RCC 7860 (cell line): ENCODE measurements at regions not wholly inside any gene's neighbourhood (a gene's known extent, or its start where the extent isn't known, plus 50 kb on each side); places are given as distances from the start of the nearest gene placed in this dataset.
A peak's percentile ranks its signal among the peaks of the same experiment; 100 is the strongest.

Experiments used
- DNase-seq: peaks from one replicate; pipeline ENCODE4 v3.0.0-alpha.2; 2015; ENCODE audit warnings: low spot score
- FAIRE-seq: peaks from 2 replicates; lab custom pipeline; 2012; peaks lifted over from hg19 to GRCh38; lab: Jason Lieb, UNC

DNA sequence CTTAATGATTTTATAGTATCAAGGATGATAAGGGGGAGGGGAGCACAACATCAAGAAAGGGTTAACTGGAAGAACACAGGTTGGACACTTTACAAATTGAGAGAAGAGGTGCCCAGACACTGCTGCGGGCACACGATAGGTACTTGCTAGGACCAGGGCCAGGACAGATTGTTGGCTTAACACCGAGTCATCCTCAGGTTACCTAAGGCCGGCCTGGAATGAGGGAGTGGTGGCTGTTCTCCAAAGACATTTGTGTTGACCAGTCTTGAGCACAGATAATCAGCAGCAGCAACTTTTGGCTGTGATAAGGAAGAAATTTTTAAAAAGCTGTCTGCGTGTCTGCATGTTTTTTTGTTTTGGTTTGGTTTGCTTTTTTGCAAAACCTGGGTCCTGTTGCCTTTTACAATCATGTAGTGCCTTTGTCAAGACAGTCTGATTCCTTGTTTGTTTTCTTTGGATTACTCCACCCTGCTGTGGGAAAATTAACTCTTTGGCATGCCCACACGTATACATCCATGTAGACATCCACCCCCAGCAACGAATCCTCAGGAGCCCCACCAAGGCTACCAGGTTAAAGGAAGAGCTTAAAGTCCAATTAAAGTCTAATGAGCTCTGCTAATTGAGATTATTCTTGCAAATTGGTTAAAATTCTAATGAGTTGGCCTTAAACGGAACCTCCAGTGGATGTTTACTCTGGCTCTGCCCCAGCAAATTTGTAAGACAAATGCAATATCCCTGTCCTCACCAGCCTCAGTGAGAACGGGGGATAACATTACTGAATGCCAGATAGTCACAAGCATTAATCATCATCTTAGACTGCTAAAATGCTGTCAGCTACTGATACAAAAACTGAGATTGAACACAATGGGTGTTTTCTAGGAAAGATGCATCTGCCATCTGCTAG is 382.3 kb downstream of the ACTL7B start:
- peak; percentile 22 for FAIRE-seq
- no peak for DNase-seq

DNA sequence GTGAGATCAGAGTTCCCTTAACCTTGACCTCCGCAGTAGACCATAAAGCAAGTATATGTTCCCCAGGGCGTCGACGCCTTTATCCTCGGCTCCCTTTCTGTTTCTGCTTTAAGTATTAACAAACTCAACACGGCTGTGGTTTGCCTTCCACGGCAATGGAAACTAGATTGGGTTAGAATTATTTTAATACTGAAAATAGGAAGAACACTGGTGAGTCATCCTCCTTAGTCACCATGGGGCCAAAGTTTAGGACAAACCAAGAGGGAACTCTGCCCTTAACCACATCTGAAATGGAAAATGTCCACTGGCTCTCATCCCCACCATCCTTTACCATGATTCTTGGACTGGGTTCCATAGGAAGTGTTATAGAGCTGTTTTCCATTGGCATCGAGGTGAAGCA is 386.1 kb downstream of the ACTL7B start:
- DNase-seq, result peak; percentile 23
- peak; percentile 85 for FAIRE-seq

DNA sequence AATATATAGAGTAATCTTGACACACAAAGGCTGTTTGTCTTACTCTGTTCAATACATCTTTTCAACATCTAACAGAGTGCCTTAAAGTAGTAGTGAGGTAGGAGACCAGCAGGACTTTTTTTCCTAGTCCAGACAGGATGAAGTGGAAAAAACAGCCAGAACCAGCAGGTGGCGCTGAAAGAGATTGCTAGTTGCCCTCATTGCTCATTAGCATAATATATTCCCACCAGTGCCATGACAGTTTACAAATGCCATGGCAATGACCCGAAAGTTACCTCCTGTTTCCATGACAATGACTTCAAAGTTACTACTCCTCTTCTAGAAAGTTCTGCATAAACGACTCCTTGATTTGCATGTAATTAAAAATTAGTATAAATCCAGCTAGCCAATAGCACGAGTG is 387.4 kb downstream of the ACTL7B start:
- FAIRE-seq, result no peak
- DNase-seq, result peak; percentile 18

DNA sequence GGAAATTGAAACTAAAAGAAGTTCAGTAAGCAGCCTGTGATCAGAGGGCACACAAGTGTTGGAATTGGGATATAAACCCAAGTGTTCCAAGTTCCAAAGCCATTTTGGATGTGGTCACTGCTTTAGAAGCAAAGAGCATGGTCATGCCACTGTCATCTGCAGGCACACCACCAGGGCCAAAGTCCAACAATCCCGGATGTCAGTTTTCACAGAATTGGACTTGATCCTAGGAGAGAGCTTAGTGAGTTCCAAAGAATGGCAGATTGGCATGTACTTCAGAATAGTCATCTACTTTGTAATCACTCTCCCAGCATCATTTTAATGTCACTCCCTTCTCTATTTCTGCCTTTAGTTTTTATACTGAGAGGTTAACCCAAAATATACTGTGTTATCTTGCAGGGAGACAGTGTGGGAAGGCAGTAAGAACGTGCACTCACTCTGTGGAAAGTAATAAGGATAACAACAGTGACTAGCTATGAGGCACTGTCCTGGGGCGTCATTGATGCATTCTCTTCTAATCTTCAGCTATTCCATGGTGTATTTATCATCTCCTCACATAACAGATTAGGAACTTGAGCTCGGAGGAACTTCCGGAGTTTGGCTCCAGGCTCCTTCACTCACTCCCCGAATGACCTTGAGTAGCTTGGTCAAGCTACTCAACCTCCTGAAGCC is 388.0 kb downstream of the ACTL7B start:
- FAIRE-seq (no peak), DNase-seq (peak; percentile 17)

DNA sequence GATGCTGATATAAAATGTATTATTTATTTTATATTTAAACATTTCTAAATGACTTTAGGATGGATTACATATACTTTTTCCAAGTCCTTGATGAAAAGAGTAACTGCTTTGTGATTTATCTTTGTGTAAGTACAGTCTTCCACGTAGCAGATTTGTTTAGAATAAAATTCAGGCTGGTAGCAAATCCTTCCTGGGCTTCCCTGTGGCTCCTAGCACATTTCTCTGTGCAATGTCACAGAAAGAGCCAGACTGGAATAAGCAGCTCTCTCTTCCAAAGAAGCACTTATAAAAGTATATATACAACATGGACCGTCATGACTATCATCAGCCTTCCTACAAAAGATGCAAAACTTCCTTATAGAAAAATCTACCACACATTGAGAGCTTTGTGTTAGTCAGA is 388.6 kb downstream of the ACTL7B start:
- FAIRE-seq (no peak), DNase-seq (no peak)

DNA sequence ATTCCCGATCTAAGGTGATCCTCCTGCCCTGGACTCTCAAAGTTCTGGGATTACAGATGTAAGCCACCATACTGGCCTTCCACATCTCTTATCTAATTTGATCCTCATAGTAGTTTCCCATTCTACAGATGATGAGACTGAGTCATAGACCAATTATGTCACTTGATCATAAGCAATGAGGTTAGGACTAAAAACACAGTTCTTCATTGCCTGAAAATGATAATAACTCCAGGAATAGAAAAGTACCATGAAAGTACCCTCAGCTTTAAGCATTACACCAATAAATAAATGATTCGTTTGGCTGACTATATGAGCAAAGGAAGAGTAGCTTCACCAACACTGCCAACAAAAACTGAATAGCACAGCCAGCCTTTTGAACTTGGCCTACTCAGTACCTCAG is 389.5 kb downstream of the ACTL7B start:
- DNase-seq (no peak), FAIRE-seq (no peak)

DNA sequence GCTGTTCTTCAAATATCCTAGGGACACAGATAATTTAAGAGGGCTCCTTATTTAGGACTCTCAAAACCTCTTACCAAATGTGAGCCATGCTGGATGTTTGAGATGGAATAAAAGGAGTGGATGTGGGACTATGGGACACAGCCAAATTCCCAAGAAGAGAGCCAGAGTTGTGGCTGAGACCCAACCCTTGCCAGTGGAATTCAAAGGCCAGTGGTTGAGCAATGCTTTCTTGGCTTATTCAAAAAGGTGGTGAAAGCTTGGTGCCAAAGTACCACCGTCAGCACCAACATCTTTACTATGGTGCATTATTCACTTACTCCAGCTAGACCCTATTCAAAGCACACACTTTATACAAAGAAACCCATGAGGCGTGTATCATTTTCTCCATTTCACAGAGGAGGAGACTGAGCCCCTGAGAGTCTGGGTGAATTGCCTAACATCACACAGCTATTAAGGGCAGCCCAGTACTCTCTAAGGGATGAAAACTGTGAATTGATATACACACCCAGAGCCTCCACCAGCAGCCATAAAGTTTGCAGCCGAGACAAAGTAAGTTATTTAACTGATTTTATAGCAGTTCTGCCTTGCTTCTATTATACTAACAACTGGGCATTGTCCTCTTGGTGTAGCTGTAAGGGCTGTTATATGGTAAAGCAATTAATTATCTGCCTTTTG is 391.7 kb downstream of the ACTL7B start:
- no peak for FAIRE-seq
- no peak for DNase-seq

DNA sequence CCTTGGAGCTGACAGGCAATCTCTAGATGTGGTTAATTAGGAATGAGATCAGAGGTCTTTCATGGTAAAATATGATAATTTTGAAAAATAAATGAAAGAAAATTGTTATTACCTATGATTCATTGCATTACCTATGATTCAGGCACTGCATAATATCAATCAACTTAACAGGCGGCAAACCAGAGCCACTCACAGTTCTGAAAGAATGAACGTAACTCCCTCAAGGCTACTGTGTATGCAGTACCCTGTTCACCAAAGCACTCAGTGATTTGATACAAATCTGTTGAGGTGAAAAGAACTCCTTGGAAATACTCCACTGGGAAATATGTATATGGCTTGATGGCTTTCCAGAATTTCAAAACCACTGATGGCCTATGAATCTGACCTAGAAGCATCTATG is 398.9 kb downstream of the ACTL7B start:
- DNase-seq (no peak), FAIRE-seq (no peak)

DNA sequence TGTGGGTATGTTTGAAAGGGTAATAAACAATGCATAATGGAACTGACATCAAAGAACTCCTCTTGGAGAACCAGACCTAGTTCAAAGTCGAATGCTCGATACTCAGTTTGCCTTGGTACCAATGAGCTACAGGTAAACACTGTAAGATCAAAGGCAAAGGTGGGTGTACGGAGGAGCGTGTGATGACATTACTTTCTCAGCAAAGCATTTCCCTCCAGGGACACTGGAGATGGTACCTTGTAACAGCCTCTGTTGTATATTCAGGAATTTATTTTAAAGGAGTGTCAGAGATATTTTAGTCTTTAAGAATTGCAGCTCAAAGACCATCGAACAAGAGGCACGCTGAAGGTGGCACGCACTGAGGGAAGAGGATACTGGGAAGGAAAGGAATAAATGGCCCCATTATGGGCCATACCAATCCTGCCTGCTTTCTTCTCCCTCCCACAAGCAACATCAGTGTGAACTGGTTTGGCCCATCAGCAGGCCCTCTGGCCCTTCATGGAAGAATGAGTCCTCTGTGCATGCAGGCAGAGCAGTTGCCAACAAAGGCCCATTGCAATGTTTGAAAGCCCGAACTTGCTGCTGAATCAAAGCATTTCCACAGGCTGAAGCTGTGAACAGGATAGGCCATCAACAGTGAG is 410.2 kb downstream of the ACTL7B start:
- no peak for FAIRE-seq
- no peak for DNase-seq

DNA sequence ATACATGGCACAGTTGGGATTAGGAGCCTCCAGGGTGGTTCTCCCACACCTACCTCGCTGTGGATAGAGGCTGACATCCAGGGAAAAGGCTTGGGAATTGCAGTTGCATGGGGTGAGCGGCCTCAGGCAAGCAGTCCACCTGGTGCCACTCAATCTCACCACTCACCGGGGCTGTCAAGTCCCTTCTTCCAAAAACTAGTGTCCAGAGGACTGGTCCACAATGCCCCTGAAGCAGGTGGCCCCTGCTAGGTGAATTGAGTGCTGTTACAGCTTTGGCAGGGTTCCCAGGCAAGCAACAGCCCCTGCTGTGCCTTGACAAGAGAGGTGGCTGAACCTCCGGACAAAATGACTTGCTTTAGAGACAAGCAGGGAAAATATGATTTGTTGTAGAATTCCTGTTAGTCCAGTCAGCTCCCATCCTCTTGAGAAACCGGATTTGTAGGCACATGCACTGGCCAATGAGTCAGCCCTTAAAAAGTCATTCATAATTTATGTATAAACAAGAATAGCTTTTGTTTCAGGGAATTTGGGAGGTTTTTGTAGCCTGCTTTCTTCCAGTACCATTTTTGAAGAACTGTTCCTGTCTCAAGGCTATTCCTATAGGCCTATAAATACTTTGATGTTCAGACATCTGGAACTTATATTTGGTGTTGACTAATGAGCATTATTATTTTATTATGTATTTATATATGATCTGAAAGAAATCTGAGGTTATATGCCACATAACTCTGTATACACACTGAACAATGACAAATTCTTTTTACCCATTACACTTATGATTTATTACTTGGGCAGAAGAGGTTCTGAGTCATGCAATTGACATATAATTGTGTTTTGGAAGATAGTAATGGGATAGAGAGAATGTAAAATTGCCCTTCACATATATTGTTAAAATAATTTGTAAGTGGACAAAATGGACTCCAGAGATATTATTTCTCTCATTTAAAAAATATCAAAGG is 411.1 kb downstream of the ACTL7B start:
- FAIRE-seq, result no peak
- peak; percentile 62 for DNase-seq

DNA sequence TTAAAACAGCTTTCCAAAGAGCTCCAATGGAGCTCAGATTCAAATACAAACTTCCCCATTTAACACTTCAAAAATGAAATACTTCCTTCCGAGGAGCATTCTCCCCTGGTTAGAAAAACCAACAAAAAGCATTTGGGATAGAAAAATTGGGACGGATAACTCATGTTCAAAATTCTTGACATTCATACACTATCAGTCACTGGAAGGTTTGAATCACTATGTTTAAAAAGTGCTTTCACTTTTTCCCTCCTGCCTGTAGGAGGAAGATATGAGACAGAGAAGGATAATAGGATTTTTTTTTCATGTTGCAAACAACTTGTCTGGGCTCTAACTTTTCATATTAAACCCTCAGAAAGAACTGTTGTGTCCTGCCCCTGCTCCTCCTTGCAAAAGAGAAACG is 412.0 kb downstream of the ACTL7B start:
- DNase-seq, result peak; percentile 56
- peak; percentile 44 for FAIRE-seq

DNA sequence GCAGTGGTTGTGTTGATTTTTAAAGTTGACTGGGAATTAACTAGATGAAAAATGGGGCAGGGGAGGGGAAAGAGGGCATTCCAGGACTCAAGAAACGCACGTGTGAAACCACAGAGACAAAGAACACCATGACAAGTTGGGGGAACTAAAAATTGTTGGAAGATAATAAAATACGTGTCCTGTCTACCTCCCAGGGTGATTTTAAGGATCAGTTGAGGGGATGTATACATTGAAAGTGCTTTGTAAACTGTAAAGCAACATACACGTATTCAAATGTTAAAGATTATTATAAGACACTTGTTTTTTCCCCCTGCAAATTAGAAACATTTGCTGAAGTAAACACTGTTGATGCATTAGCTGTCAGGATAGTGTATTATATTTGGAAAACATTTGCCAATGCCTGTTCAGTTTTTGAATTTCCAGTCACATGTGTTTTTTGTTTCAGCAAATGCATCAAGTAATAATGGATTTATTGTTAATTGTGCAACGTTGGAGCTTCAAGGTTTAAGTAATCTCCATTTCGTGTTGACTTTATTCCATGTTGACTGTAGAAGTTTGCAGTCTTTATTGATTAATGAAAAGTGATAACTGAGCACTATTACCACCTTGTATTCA is 412.7 kb downstream of the ACTL7B start:
- no peak for FAIRE-seq
- DNase-seq, result no peak

DNA sequence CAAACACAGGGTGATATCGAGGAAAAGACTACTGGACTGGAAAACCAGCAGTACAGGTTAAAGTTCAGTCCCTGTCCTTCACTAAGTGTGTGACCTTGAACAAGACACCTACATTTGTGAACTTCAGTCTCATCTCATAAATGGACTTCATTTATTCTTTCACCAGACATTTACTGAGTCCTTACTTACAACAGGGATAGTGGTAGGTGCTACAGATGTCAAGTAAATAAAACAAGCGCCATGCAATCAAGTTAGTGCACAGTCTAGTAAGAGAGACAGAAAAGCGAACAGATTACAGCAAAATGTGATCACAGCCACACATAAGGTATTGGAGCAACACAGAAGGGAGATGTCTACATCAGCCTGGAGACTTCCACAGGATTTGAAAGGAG is 413.2 kb downstream of the ACTL7B start:
- no peak for DNase-seq
- no peak for FAIRE-seq

DNA sequence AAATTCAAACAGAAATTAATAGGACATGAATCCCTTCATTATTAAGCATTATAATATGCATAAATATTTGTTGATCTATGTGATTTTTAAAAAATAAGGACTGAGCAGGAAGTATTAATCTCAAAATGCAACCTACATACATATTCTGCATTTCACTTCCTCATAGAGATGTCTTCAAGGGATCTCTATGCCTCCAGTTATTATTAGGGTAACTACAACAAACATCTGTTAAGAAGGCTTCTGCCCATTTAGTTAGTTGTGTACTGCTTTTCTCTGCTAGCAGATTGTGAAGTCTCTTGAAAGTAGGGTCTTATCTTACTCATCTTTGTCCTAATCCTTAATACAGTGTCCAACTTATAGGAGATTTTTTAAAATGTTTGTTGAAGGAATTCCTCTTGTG is 414.1 kb downstream of the ACTL7B start:
- FAIRE-seq, result no peak
- DNase-seq, result no peak

DNA sequence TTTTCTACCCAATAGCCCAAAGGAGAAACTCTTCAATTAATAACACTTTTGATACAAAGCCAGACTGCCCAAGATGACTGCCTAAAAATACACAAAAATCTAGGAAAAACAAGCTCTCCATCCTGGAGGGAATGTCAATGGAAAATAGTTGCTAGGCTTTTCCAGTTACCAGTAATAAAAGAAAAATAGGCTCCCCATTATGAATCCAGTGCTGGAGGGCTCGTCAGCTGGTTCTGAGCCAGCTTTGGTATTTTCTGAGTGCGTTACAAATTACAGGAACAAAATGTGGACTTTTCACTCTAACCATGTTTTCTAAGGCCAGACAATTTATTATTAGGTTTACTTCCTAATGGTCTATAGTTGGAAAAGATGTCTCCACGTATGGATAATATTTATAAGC is 414.5 kb downstream of the ACTL7B start:
- DNase-seq (no peak), FAIRE-seq (no peak)

DNA sequence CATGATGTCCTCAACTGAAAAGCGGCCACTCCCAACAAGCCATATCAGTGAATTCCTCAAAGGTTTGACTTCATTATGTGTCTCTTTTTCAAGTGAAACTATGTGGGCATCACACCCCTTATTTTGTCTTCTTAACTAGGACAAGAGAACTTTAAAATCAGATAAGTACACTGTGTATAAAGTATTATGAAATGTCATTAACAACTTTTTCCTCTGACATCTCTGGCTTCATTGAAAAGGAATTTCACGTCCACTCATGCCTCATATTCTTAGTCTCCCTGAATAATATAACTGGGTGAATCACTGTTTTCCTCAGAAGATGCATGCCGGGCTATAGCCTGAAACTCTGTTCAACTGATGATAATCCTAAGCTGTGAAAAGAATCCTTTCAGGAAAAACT is 415.8 kb downstream of the ACTL7B start:
- DNase-seq (peak; percentile 49), FAIRE-seq (peak; percentile 38)

DNA sequence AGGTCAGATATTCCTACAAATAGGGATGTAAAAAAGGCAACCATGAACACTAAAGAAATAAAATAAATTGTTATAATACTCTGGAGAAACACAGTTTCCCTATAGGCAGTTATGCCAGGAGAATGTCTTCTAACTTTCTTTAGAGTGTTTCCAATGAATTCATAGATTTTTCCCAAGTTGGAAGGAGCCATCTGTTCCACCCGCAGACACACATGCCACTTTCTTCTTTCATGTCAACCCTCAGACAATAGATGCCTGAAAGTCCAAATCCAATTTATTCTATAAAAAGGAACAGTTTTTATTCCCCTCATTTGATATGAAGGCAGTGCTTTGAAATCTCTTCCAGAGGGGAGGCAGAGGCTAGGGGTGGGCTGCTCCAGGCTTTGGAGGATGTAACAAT is 418.1 kb downstream of the ACTL7B start:
- FAIRE-seq (no peak), DNase-seq (no peak)

DNA sequence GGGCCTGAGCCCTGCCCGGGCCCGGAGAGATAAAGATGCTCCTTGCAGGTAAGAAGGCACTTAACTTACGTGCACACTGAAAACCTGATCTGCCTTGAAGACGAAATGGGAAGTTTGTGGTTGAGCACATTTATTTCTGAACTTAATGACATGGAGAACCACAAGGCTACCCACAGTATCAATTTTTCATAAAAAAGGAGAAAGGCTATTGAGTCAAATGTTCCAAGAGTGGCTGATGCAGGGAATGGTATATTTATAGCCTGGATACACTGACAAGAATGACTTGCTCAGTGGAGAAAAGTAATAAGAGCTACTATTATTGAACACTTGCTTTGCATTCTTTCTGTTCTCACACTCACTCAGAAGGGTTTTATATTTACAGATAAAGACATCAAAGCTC is 419.3 kb downstream of the ACTL7B start:
- DNase-seq (no peak), FAIRE-seq (no peak)

DNA sequence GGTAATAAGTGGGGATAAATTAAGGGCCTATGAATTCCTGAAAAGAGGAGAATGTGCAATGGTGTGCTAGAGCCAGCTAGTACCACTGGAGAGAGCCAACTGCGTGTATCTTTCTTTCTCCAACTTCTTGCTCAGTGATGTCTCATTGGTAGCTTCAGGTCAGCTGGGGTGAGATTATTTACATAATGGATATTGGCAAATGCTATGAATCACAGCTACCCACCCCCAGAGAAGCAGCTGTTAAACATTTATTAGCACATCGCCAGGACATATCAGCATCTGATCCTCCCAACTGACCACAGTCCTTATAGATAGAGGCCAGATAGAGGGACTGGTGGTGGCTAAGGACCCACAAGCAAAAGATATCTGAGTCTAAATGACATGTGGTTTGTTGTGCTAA is 421.3 kb downstream of the ACTL7B start:
- DNase-seq (no peak), FAIRE-seq (no peak)

DNA sequence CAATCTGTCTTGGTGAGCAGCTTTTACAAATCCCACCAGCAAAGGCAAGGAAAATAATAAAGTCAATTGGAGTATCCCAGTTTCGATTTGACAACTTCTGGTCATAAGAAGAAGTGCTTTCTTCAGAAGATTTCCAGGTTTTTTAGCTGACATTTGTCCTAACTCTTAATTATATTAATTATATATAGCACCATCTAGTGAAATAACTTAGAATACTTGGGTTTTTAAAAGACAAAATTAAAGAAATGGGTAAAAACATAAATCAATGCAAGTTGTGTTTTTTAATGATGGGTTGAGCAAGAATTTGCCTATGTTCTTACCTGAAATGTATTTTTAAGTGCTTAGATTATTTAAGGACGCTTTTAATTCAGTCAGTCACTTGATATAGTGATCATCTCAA is 421.8 kb downstream of the ACTL7B start:
- FAIRE-seq, result no peak
- no peak for DNase-seq
